ENCODE measurements at regions not wholly inside any gene's neighbourhood (a gene's known extent, or its start where the extent isn't known, plus 50 kb on each side); places are given as distances from the start of the nearest gene placed in this dataset.

- TF ChIP-seq EZH2 (IDR thresholded peaks at IDR 0.05; ENCODE audit: insufficient read depth, poor library complexity, severe bottlenecking) (no peak), EZH2phosphoT487 (IDR thresholded peaks at IDR 0.05; ENCODE audit: insufficient read depth, low read depth) (no peak)
Measured at GRCh38 chr12:127271776-127272175, 995.2 kb upstream of the TMEM132C start.

All from GM23248 (cell line).